ENCODE measurements at regions not wholly inside any gene's neighbourhood (a gene's known extent, or its start where the extent isn't known, plus 50 kb on each side); places are given as distances from the start of the nearest gene placed in this dataset.

DNA sequence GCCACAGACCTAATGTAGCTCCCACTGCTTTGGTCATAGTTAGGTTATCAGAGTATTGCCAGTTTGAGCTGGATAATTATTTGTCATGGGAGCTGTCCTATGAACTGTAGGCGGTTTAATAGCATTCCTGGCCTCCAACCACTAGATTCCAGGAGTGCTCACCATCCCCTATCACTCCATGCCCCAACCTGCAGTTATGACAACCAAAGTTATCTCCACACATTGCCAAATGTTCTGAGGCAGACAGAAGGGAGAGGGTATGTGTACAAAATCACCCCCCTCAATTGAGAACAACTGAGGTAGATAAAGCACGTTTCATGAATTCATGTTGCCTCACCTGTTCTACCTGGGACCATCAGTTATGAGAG is 119.0 kb upstream of the CACUL1 start:
- TF ChIP-seq GATA2 (IDR thresholded peaks at IDR 0.05; ENCODE audit: low read depth, low read length): no peak
- no peak for TF ChIP-seq GATA3 (IDR thresholded peaks at IDR 0.05; ENCODE audit: low read depth, low read length)

DNA sequence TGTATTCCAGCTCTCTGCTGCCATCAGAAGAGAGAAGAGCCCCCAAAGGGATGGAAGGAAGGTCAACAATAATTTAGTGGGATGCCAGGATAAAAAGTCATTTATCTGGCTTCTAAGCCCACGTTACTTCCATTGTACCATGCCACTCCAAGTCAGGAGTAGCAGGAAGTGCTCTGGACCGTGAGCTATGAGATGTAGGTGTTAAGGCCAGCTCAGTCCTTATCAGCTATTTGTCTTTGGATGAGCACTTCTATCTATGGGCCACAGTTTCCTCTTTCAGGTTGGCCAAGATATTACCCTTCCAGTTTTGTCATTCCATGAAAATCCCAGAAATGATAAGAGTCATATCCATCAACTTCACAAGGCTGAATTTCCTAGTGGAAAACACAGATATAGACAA is 119.4 kb upstream of the CACUL1 start:
- TF ChIP-seq GATA3 (IDR thresholded peaks at IDR 0.05; ENCODE audit: low read depth, low read length): no peak
- TF ChIP-seq GATA2 (IDR thresholded peaks at IDR 0.05; ENCODE audit: low read depth, low read length): no peak

DNA sequence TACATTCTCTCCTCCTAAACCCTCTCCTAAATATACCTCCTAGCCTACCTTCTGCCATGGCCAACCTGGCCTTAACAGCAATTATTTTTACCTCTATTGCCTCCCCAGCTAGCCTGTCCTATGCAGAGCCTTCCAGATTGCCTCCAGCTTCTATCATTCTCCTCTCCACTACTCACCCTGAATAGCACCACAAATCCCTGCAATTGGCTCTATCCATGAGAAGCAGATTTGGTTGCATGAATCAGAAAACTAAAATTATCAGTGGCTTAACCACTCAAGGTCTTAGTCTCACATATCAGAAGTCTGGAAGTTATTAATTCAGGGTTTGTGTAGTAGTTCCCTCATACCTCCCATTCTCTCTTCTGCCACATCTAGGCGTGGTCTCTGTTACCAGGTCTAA is 120.3 kb upstream of the CACUL1 start:
- no peak for TF ChIP-seq GATA3 (IDR thresholded peaks at IDR 0.05; ENCODE audit: low read depth, low read length)
- no peak for TF ChIP-seq GATA2 (IDR thresholded peaks at IDR 0.05; ENCODE audit: low read depth, low read length)

DNA sequence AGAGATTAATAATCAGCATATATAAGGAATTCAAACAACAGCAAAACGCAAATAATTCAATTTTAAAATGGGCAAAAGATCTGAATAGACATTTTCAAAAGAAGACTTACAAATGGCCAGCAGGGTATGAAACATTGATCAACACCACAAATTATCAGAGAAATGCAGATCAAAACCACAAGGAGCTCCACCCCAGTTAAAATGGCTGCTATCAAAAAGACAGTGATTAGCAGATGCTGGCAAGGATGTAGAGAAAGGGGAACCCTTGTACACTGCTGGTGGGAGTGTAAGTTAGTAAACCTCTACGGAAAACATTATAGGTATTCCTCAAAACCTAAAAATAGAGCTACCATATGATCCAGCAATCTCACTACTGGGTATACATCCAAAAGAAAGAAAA is 128.0 kb upstream of the CACUL1 start:
- no peak for TF ChIP-seq GATA3 (IDR thresholded peaks at IDR 0.05; ENCODE audit: low read depth, low read length)
- no peak for TF ChIP-seq GATA2 (IDR thresholded peaks at IDR 0.05; ENCODE audit: low read depth, low read length)

DNA sequence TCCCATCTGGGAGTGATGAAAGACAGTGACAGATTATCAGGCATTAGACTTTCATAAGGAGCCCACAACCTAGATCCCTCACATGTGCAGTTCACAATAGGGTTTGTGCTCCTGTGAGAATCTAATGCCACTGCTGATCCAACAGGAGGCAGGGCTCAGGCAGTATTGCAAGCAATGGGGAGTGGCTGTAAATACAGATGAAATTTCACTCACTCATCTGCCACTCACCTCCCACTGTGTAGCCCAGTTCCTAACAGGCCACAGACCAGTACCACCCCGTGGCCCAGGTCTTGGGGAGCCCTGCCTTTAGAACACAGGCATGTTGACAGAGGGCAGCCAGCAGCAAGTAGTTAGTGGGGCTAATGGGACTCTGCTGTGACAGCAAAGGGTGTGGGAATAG is 137.3 kb upstream of the NANOS1 start:
- TF ChIP-seq GATA2 (IDR thresholded peaks at IDR 0.05; ENCODE audit: low read depth, low read length) (no peak), GATA3 (IDR thresholded peaks at IDR 0.05; ENCODE audit: low read depth, low read length) (no peak)

DNA sequence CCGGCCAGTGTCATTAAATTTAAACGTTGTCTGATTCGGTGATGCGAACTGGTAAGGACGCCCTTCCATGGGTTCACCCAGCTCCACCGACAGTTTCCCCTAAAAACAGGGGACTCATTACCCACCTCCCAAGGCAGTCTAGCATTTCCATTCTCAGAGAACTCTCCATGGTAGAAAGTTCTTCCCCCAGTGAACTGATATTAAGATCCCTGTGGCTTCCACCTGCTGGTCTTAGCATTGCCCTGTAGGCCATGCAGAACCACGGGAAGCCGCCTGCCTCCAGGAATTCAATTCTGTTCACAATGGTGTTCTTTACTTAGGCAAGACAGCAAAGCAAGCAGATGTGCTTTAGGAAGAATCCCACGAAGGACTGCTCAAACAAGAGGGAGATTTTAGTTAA is 128.9 kb upstream of the NANOS1 start:
- no peak for TF ChIP-seq GATA3 (IDR thresholded peaks at IDR 0.05; ENCODE audit: low read depth, low read length)
- no peak for TF ChIP-seq GATA2 (IDR thresholded peaks at IDR 0.05; ENCODE audit: low read depth, low read length)

DNA sequence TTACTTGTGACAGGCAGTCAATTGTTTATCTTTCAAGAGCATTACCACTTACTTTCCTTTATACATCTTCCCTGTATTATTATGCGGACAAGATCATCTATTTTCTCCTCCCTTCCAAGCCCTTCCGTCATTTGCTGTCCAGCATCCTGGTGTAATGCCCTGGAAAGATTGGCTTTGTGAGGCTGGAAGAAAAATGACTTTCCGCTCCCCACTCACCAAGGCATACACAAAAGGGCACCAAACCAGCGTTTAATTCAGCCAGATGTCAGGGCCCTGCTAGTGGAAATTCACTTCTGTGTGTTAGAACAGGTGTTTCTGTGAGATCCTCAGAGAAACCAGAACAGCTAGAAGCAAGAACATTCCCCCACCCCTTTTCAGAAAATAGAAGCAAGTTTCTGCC is 128.1 kb upstream of the NANOS1 start:
- TF ChIP-seq GATA2 (IDR thresholded peaks at IDR 0.05; ENCODE audit: low read depth, low read length): no peak
- no peak for TF ChIP-seq GATA3 (IDR thresholded peaks at IDR 0.05; ENCODE audit: low read depth, low read length)

DNA sequence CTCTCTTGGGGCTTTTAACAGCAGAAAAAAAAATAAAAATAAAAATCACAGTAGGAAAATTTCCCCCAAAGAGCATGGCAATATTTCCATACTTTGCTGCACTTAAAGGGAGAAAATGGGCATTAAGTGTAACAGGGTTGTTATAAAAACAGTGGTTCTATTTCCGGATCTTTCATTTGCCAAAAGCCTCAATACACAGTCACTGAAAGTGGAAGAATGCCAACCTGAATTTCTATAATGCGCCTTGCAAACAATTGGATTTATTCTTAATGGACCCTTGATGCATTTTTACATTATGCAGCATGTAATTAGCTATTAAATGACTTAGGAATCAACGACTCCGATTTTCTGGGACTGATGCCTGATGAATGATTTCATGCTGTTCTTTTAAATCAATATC is 127.6 kb upstream of the NANOS1 start:
- TF ChIP-seq GATA2 (IDR thresholded peaks at IDR 0.05; ENCODE audit: low read depth, low read length) (no peak), GATA3 (IDR thresholded peaks at IDR 0.05; ENCODE audit: low read depth, low read length) (no peak)

DNA sequence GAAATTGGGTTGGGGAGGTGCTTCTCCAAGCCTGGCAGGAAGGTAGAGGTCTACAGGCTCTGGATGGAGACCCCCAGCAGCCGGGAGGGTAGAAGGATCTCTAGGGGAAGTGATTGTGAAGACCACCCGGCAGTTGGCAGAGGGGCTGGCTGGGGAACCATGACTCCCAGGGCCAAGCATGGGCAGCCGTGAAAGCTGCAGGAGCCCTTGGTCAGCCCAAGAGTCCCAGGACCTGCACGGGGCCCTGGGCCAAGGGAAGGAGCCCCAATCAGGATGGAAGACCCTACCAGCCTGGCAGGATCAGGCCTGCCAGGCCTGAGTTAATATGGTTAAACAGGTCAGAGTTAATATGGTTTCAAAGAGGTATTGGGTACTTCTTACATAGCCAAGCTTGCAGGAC is 126.3 kb upstream of the NANOS1 start:
- TF ChIP-seq GATA2 (IDR thresholded peaks at IDR 0.05; ENCODE audit: low read depth, low read length) (no peak), GATA3 (IDR thresholded peaks at IDR 0.05; ENCODE audit: low read depth, low read length) (no peak)

DNA sequence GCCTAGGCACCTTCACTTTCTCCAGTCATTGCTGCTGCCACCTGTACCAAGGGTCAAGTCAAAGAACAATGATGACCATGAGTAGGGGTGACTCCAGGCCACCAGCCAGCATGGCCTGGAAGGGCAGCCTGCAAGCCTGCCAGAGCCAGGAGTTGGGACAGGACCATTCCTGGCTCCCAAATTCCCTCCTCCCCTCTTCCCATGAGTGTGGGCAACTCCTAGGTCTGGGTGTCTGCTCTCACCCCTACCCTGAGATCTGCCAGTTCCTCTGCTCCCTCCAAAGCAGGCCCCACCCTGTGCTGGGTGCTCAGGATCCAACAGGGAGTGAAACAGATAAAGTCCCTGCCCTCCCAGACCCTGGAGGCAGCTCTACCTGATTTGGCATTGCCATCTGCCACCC is 125.8 kb upstream of the NANOS1 start:
- TF ChIP-seq GATA3 (IDR thresholded peaks at IDR 0.05; ENCODE audit: low read depth, low read length): no peak
- no peak for TF ChIP-seq GATA2 (IDR thresholded peaks at IDR 0.05; ENCODE audit: low read depth, low read length)

DNA sequence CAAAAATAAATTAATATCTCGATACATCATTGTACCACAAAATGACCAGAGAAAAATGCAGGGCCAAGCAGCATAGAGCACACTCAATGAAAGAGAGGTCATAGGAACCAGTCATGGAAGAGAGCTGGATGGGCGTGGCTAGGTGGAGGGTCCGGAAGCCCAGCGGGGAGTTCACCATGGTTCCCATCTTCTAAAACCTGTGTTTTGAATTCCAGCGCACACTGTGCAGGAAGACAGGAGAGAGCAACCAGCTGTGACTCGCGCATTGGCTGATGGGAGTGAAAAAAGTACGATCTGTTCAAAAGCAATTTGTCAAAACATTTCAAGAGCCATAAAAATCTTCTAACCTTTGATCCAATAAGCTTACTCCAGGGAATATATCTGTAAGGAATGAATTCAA is 125.2 kb upstream of the NANOS1 start:
- TF ChIP-seq GATA3 (IDR thresholded peaks at IDR 0.05; ENCODE audit: low read depth, low read length) (no peak), GATA2 (IDR thresholded peaks at IDR 0.05; ENCODE audit: low read depth, low read length) (no peak)

DNA sequence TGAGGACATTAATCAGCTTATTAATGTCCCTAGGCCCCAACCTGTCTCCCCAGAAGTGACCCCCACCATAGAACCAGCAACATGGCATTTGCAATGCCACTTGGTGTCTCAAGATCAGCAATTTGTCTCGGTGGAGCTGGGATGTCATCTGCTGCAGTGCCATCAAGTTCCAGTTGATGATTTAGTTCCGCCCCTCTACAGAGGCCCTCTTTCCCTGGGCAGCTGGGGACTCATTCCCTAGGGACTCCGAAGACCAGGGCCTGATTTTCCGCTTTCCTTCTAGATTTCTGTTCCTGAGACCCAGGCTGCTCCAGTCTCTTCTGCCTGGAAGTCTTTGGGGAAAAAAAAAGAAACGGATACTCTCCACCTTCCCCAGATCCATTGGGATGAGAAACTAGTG is 122.5 kb upstream of the NANOS1 start:
- no peak for TF ChIP-seq GATA2 (IDR thresholded peaks at IDR 0.05; ENCODE audit: low read depth, low read length)
- TF ChIP-seq GATA3 (IDR thresholded peaks at IDR 0.05; ENCODE audit: low read depth, low read length): no peak

DNA sequence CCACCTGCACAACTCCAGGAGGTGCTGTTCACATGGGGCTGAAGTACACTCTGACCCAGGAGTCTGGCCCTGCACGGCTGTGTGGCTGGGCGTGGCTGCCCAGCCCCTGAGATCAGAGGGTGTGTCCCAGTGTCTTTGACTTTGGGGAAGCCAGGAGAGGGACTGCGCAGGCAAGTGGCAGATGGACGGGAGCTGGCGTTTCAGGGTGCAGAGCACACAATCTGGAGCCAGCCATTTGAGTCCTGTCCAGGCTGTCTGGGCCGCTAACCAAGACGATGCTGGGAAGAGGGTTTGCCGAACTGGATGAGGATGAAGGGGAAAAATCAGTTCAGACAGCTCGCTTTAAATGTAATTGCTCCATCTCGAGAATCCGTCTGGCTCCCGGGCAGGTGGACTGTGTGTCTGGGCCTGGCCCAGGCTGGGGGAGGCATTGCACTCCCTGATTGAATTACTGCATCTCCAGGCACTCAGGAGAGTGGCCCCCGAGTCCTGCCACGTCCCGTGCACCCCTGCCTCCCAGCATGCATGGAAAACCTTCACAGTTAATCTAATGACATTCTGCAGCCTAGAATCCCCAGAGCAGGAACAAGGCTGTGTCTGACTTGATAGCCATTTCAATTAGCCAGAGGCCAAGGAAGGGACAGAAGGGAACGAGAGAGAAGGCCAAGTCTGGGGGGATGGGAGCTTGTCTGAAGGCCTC is 120.8 kb upstream of the NANOS1 start:
- TF ChIP-seq GATA2 (IDR thresholded peaks at IDR 0.05; ENCODE audit: low read depth, low read length): no peak
- TF ChIP-seq GATA3 (IDR thresholded peaks at IDR 0.05; ENCODE audit: low read depth, low read length): no peak

DNA sequence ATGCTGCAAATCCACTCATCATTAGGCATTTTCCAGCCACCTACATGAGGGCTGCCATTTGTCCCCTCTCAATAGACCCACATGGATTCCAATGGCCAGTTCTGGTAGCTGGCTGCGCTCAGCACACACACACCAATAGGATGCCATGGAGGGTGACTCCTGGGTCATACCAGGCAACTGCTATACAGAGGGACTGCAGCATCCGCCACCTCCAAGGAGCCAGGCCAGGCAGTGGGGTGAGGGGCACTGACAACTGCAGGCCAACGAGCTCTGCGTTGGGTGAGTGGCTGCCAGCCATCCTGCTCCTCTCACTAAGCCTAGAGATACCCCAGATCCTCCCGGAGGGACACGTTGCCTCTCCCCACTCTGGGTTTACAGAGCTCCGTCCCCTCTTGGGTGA is 118.8 kb upstream of the NANOS1 start:
- no peak for TF ChIP-seq GATA2 (IDR thresholded peaks at IDR 0.05; ENCODE audit: low read depth, low read length)
- TF ChIP-seq GATA3 (IDR thresholded peaks at IDR 0.05; ENCODE audit: low read depth, low read length): no peak

DNA sequence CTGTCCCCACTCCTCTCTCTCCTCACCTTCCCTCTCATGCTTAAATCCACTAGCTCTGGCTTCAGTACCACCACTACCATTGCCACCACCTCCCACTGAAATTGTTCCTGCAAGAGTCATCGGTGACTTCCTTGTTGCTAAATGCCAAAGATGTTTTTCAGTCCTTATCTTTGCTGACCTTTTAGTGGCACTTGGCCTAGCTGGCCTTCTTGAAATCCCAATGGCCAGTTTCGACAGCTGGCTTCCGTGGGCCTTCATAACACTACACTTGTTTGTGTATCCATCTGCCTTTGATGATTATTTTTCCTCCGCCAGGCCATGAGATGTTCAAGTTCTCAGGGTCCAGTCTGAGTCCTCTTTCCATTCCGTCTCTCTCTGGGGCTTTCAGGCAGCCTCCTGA is 118.2 kb upstream of the NANOS1 start:
- TF ChIP-seq GATA2 (IDR thresholded peaks at IDR 0.05; ENCODE audit: low read depth, low read length) (no peak), GATA3 (IDR thresholded peaks at IDR 0.05; ENCODE audit: low read depth, low read length) (no peak)

Data from SH-SY5Y (cell line).